Right lung (tissue), 2 donors: ENCODE measurements at regions not wholly inside any gene's neighbourhood (a gene's known extent, or its start where the extent isn't known, plus 50 kb on each side); places are given as distances from the start of the nearest gene placed in this dataset.

Experiments used
- DNase-seq, 2 donors: peaks; one replicate each; pipeline ENCODE4 v3.0.0-alpha.2; 2013

DNA sequence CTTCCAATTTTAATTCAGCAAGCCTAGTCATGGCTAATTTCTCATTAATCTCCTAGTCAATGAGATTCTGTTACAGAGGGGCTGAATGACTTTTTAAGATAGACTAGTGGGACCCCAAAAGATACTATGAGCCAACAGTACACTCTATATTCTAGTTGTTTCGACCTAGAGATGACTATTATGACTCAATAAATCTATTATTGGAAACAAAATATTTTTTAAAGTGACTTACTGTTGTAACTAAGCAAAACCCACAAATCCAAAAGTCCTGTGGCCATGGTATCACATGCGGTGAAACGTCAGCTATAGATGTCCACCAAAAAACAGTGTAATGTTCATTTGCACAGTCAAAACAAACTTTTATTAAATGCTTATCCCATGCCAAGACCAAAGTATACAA lies 95.3 kb upstream of the ADO start:
- DNase-seq = no peak

GRCh38 chr10:62710182-62710581 lies 94.3 kb upstream of the ADO start:
- no peak for DNase-seq

- no peak for DNase-seq
These were observed 89.1 kb upstream of the ADO start for GRCh38 chr10:62715383-62715782.

GRCh38 chr10:62718585-62718984 lies 85.9 kb upstream of the ADO start:
- no peak for DNase-seq

- DNase-seq = no peak
These were observed 85.5 kb upstream of the ADO start for GRCh38 chr10:62719061-62719460.

GRCh38 chr10:62721687-62722086 lies 82.8 kb upstream of the ADO start:
- no peak for DNase-seq

- no peak for DNase-seq
These were observed 81.1 kb upstream of the ADO start for GRCh38 chr10:62723375-62723774.

DNA sequence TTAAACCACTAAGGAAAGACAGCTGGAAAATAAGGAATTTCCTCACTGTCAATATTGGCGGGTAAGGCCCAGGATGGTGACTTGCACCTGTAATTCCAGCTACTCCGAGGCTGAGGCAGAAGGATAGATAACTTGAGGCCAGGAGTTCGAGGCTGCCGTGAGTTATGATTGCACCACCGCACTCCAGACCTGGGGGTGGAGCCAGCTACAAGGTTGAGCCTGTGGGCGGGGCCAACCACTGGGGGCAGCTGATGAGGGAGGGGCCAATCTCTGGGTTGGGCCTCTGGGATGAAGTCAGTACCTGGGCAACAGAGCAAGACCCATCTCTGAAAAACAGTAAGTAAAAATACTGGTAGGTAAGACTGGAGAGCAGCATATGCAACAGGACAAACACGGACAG lies 80.1 kb upstream of the ADO start:
- no peak for DNase-seq

GRCh38 chr10:62726142-62726541 lies 78.4 kb upstream of the ADO start:
- no peak for DNase-seq

DNA sequence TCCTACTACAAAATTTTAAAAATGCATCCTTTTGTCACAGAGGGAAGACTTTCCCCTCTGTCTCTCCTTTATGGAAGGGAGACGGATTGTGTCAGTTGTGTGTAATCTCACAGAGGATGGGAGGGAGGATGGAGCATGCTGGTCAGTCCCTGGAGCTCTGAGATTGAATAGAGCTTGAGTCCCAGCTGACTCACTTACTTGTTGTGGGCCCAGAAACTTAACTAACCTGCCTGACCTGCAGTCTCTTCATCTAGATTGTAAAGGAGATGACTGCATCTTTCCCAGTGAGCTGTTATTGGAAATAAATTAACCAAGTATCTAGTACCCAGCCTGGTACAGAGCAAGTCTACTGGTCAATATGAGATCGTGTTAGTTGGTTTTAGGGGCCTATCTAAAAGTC lies 77.9 kb upstream of the ADO start:
- DNase-seq = no peak

GRCh38 chr10:62727934-62728333 lies 76.6 kb upstream of the ADO start:
- no peak for DNase-seq

DNA sequence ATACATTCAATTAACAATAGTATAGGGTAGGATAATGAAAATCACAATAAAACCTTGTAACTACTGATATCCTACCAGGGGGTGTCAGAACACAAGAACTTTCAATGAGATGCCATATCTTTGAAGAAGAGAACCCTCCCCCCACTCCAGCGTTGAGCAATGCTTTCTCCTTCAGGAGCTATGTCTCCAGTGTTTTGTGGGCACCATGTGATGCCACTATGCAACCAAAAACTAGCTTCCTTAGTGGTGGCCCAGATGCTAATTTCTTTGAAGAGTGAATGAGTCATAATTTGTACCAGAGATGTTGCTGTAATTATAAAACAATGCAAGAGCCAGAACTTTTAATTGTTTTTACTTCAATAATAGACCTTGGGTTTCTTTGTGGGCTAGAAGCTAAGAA lies 76.0 kb upstream of the ADO start:
- no peak for DNase-seq

DNA sequence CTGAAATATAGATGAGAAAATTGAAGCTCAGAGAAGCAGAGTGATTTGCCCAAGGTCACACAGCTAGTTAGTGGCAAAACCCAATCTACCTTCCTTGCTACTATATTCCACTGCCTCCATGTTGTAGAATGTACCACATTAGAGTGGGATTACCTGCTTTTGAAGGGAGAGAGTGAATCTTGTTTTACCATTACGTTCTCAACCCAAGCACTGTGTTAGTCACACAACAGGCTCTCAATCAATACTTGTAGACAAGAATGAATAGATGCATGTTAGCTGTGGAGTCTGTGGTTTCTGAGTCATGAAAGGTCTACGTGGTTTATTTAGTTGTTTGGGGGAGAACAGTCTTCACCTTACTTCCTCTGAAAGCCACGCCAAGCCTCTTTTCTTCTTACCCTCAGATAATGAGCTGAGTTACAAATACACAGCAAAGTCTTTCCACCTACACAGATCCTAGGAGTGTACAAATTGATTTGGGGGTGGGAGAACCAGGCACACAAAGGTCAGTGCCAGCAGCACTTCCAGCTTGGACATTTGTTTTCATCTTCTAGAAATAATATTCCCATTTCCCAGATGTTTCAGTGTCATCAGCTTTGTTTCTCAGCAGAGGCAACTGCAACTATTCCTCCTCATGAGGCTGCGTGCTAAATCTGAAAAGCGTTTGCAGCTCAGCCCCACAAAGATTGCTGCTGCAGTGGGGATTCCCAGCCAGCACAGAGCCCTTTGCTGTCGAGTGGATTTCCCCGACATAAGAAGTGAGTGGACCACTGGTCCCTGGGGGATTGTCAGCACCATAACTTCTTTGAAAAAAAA lies 71.5 kb upstream of the ADO start:
- no peak for DNase-seq

GRCh38 chr10:62733654-62734293 lies 70.7 kb upstream of the ADO start:
- no peak for DNase-seq

GRCh38 chr10:62734781-62735463 lies 69.6 kb upstream of the ADO start:
- no peak for DNase-seq

DNA sequence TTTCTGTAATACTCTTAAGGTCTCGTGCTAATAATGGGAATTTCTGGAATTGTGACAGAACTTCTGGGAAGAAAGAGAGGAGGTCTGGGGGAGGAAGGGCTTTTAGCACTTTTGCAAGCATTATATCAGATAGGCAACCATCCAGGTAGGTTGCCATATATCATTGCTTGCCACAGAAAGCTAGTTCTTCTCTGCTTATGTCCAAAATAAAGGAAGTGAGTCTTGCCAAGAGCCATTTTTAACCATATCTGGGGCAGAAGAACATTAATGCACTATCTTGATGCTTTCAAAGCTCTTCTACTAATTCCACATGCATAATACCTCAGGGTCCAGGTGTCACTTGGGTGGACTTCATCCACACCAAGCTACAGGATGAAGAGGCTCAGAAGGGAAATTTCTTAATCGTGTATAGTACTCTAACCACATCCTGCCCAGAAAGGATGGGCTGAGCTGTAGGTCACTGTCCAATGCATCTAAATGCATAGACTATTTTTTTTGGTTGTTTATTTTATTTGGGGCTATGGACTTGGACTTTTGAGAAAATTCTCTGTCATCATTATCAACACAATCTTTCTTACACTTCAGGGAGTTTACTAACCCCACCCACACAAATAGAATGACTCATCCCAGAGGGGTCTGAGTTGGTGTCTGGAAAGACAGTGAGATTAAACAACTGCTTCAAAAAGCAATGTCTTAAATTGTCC lies 68.9 kb upstream of the ADO start:
- no peak for DNase-seq

DNA sequence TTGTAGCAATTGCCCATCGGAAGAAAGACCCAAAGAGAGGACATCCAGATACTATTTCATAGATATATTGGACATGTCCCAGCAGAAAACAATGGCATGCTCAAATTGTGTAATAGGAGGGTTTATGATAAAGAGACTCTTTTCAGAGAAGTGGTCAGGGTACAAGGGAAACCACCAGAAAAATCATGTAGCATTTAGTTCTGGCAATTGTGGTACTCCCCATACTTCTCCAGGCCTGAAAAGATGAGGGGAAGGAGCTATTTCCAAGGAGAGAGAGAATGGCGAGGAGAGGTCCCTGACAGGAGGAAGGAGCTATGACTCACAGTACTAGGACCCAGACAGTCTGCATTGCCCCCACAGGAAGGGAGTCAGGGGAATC lies 68.4 kb upstream of the ADO start:
- no peak for DNase-seq

- DNase-seq = no peak
These were observed 65.6 kb upstream of the ADO start for GRCh38 chr10:62738916-62739315.

GRCh38 chr10:62740885-62741745 lies 63.4 kb upstream of the ADO start:
- no peak for DNase-seq

- peak; percentile 45 to 48 for DNase-seq
These were observed 62.5 kb upstream of the ADO start for GRCh38 chr10:62741996-62742395.

DNA sequence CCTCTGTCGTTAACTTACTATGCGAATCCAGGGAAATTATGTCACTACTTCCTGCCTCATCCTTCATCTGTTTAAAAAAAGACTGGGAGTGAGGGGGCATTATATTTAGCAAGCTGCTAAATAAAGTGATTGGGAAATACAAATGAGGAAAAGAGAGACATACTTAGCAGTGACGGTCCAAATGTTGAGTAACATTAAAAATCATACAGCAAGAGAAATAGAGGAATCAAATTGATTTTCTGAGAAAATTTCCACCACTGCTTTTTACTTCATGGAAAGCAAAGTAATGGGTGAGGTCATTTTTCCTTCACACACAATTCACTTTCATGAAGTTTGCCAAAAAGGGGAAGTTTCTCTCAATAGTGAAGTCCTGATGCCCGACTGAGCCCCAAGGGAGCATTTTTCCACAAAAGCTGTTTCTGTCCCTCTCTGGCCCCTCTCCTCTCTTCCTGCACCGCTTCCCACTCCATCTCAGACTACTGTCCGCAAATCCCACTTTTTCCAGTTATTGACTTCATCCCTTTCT lies 61.9 kb upstream of the ADO start:
- DNase-seq = peak; percentile 54 to 56
